ENCODE measurements at regions not wholly inside any gene's neighbourhood (a gene's known extent, or its start where the extent isn't known, plus 50 kb on each side); places are given as distances from the start of the nearest gene placed in this dataset.

GRCh38 chr13:109575821-109576220 lies 210.6 kb downstream of the IRS2 start:
- TF ChIP-seq, protein P1, sequence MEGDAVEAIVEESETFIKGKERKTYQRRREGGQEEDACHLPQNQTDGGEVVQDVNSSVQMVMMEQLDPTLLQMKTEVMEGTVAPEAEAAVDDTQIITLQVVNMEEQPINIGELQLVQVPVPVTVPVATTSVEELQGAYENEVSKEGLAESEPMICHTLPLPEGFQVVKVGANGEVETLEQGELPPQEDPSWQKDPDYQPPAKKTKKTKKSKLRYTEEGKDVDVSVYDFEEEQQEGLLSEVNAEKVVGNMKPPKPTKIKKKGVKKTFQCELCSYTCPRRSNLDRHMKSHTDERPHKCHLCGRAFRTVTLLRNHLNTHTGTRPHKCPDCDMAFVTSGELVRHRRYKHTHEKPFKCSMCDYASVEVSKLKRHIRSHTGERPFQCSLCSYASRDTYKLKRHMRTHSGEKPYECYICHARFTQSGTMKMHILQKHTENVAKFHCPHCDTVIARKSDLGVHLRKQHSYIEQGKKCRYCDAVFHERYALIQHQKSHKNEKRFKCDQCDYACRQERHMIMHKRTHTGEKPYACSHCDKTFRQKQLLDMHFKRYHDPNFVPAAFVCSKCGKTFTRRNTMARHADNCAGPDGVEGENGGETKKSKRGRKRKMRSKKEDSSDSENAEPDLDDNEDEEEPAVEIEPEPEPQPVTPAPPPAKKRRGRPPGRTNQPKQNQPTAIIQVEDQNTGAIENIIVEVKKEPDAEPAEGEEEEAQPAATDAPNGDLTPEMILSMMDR (IDR thresholded peaks at IDR 0.05; ENCODE audit: insufficient read depth, low read depth, low read length) = no peak
- TF ChIP-seq EZH2 (IDR thresholded peaks at IDR 0.05; ENCODE audit: insufficient read depth, low read length) = no peak
